WTC11 (cell line): ENCODE measurements at regions not wholly inside any gene's neighbourhood (a gene's known extent, or its start where the extent isn't known, plus 50 kb on each side); places are given as distances from the start of the nearest gene placed in this dataset.

Source experiments
- ATAC-seq: fragments of 200-7000 bp; cut with Tn5 transposase; 2 replicates; pipeline ENCODE4 v1.10.0; 2021; ENCODE audit warnings: mild to moderate bottlenecking, moderate library complexity
- CTCF ChIA-PET: fragments of 300-600 bp; sonication (Branson Sonifier 250); formaldehyde crosslinking; loops from one replicate; lab custom pipeline; 2021; ENCODE audit warnings: antibody characterized with exemption; lab: Charles Lee
- POLR2A ChIA-PET: fragments of 350-600 bp; sonication (Branson Sonifier 250); formaldehyde crosslinking; loops from one replicate; lab custom pipeline; 2021; ENCODE audit warnings: antibody characterized with exemption; lab: Charles Lee
- DNase-seq: peaks from one replicate; pipeline ENCODE4 v3.0.0; 2021; ENCODE audit warnings: low spot score
- H3K27ac Mint-ChIP-seq: 2 replicates; pipeline ENCODE4 v1.8.0; 2021; ENCODE audit warnings: mixed read lengths
- H3K27me3 Mint-ChIP-seq: 2 replicates; pipeline ENCODE4 v1.8.0; 2021; ENCODE audit warnings: low read depth, mild to moderate bottlenecking, moderate library complexity, mixed read lengths
- H3K36me3 Mint-ChIP-seq: 2 replicates; pipeline ENCODE4 v1.8.0; 2021; ENCODE audit warnings: mixed read lengths
- H3K4me1 Mint-ChIP-seq: 2 replicates; pipeline ENCODE4 v1.8.0; 2022; ENCODE audit warnings: mixed read lengths
- H3K4me3 Mint-ChIP-seq: 2 replicates; pipeline ENCODE4 v1.8.0; 2021; ENCODE audit warnings: mild to moderate bottlenecking, moderate library complexity, mixed read lengths
- H3K9me3 Mint-ChIP-seq: 2 replicates; pipeline ENCODE4 v1.8.0; 2021; ENCODE audit warnings: mixed read lengths
- ARID4B ChIP-seq: sonication (generic); formaldehyde crosslinking; IDR thresholded peaks from 2 replicates; pipeline ENCODE4 v1.8.0; 2023; ENCODE audit warnings: missing genetic modification reagents, mild to moderate bottlenecking, borderline replicate concordance
- ATF3 ChIP-seq: sonication (generic); formaldehyde crosslinking; conservative IDR thresholded peaks from 2 replicates; pipeline ENCODE4 v1.8.1; 2022; ENCODE audit warnings: mild to moderate bottlenecking, missing genetic modification reagents
- ATF6 ChIP-seq: sonication (generic); formaldehyde crosslinking; IDR thresholded peaks from 2 replicates; pipeline ENCODE4 v1.8.1; 2023; ENCODE audit warnings: mild to moderate bottlenecking, missing genetic modification reagents
- CTCF ChIP-seq: fragments of 200-600 bp; IDR thresholded peaks from 2 replicates; pipeline ENCODE4 v1.8.0; 2022; ENCODE audit warnings: antibody characterized with exemption
- E2F4 ChIP-seq: sonication (generic); formaldehyde crosslinking; IDR thresholded peaks from 2 replicates; pipeline ENCODE4 v1.8.1; 2022; ENCODE audit warnings: low read depth, mild to moderate bottlenecking, moderate library complexity, missing genetic modification reagents, borderline replicate concordance
- E2F5 ChIP-seq: sonication (generic); formaldehyde crosslinking; IDR thresholded peaks from 2 replicates; pipeline ENCODE4 v1.8.1; 2022; ENCODE audit warnings: mild to moderate bottlenecking, moderate library complexity, missing genetic modification reagents
- ERG ChIP-seq: fragments of 250-450 bp; sonication (Bioruptor Pico); IDR thresholded peaks from 2 replicates; pipeline ENCODE4 v1.8.0; 2021; ENCODE audit warnings: mild to moderate bottlenecking
- GABPB1 ChIP-seq: sonication (generic); formaldehyde crosslinking; IDR thresholded peaks from 2 replicates; pipeline ENCODE4 v1.8.1; 2023; ENCODE audit warnings: mild to moderate bottlenecking, missing genetic modification reagents
- GRHL2 ChIP-seq: fragments of 250-450 bp; sonication (Bioruptor Pico); IDR thresholded peaks from 2 replicates; pipeline ENCODE4 v1.8.0; 2022; ENCODE audit warnings: mild to moderate bottlenecking, moderate library complexity; ENCODE audit not compliant: insufficient replicate concordance, severe bottlenecking
- JUN ChIP-seq: sonication (generic); formaldehyde crosslinking; IDR thresholded peaks from 2 replicates; pipeline ENCODE4 v1.8.0; 2023; ENCODE audit warnings: mild to moderate bottlenecking, missing genetic modification reagents
- NFYB ChIP-seq: sonication (generic); formaldehyde crosslinking; conservative IDR thresholded peaks from 2 replicates; pipeline ENCODE4 v1.8.0; 2022; ENCODE audit warnings: low read depth, missing genetic modification reagents
- NR3C1 ChIP-seq: sonication (generic); formaldehyde crosslinking; conservative IDR thresholded peaks from 2 replicates; pipeline ENCODE4 v1.8.1; 2023; ENCODE audit warnings: low read depth, mild to moderate bottlenecking, missing genetic modification reagents
- OVOL2 ChIP-seq: fragments of 250-450 bp; sonication (Bioruptor Pico); IDR thresholded peaks from 2 replicates; pipeline ENCODE4 v1.9.0; 2021; ENCODE audit warnings: mild to moderate bottlenecking, borderline replicate concordance
- ZNF416 ChIP-seq: fragments of 250-450 bp; sonication (Bioruptor Pico); IDR thresholded peaks from 2 replicates; pipeline ENCODE4 v1.9.0; 2021; ENCODE audit warnings: mild to moderate bottlenecking, inconsistent platforms
- ZNF512 ChIP-seq: sonication (generic); formaldehyde crosslinking; IDR thresholded peaks from 2 replicates; pipeline ENCODE4 v1.8.1; 2022; ENCODE audit warnings: missing genetic modification reagents, borderline replicate concordance
- ZNF671 ChIP-seq: fragments of 250-450 bp; sonication (Bioruptor Pico); IDR thresholded peaks from 2 replicates; pipeline ENCODE4 v1.8.0; 2021; ENCODE audit warnings: mild to moderate bottlenecking

GRCh38 chr10:78806681-78807221 is 262.0 kb upstream of the ZMIZ1 start (continued):
- TF ChIP-seq ARID4B (CRISPR knock-in tag): no peak
- no peak for TF ChIP-seq ATF6 (CRISPR knock-in tag)

GRCh38 chr10:78807504-78808203 is 261.1 kb upstream of the ZMIZ1 start:
- DNase-seq (no peak), ATAC-seq (no peak)
- no peak for TF ChIP-seq OVOL2 (CRISPR knock-in tag)
- H3K9me3 Mint-ChIP-seq: peaks cover 8% of the 10 kb centered on the region
- H3K36me3 Mint-ChIP-seq: no peaks in the 10 kb centered on the region
- POLR2A ChIA-PET: interaction anchor here (0.6 kb wide), 1 partner anchor 365 kb away, joined by 3 read pairs; no protein-coding TSS in a partner anchor
- no peak overlapping the region for H3K4me3 Mint-ChIP-seq
- no peak overlapping the region for H3K27ac Mint-ChIP-seq
- CTCF ChIA-PET: interaction anchor here (0.6 kb wide), 1 partner anchor 17 kb away, joined by 3 read pairs; no protein-coding TSS in a partner anchor
- peaks cover 8% of the 10 kb centered on the region; the same call in 1 of the 2 replicates for H3K27me3 Mint-ChIP-seq
- no peaks in the 10 kb centered on the region for H3K4me1 Mint-ChIP-seq

- H3K27me3 Mint-ChIP-seq: peaks cover 9% of the 10 kb centered on the region; the same call in 1 of the 2 replicates
- ATAC-seq (no peak), DNase-seq (no peak)
- no peaks in the 10 kb centered on the region for H3K36me3 Mint-ChIP-seq
- H3K4me1 Mint-ChIP-seq: no peaks in the 10 kb centered on the region
- no peak overlapping the region for H3K27ac Mint-ChIP-seq
- ChIA-PET CTCF (interaction anchor here (0.6 kb wide), 1 partner anchor 18 kb away, joined by 3 read pairs; no protein-coding TSS in a partner anchor), POLR2A (no interaction called here)
- H3K9me3 Mint-ChIP-seq: peaks cover 9% of the 10 kb centered on the region
- no peak overlapping the region for H3K4me3 Mint-ChIP-seq
- no peak for TF ChIP-seq ZNF671 (CRISPR knock-in tag)
- no peak for TF ChIP-seq ERG
- TF ChIP-seq CTCF: no peak
- no peak for TF ChIP-seq E2F5 (CRISPR knock-in tag)
- no peak for TF ChIP-seq GRHL2
- no peak for TF ChIP-seq NFYB
- no peak for TF ChIP-seq GABPB1 (CRISPR knock-in tag)
- TF ChIP-seq ATF3: no peak
- no peak for TF ChIP-seq E2F4 (CRISPR knock-in tag)
- TF ChIP-seq JUN (CRISPR knock-in tag): no peak
- no peak for TF ChIP-seq ZNF416
- no peak for TF ChIP-seq NR3C1 (CRISPR knock-in tag)
- no peak for TF ChIP-seq ZNF512 (CRISPR knock-in tag)
Measured at GRCh38 chr10:78808286-78808685, 260.5 kb upstream of the ZMIZ1 start.
